GM19455 (cell line): ENCODE measurements at regions not wholly inside any gene's neighbourhood (a gene's known extent, or its start where the extent isn't known, plus 50 kb on each side); places are given as distances from the start of the nearest gene placed in this dataset.

ENCODE experiments used
- ATAC-seq: cut with Tn5 transposase; IDR thresholded peaks from one replicate; pipeline ENCODE4 v1.9.1; 2021; ENCODE audit not compliant: unreplicated experiment

GRCh38 chr1:101153692-101154091 is 83.1 kb upstream of the S1PR1 start:
- ATAC-seq = no peak

DNA sequence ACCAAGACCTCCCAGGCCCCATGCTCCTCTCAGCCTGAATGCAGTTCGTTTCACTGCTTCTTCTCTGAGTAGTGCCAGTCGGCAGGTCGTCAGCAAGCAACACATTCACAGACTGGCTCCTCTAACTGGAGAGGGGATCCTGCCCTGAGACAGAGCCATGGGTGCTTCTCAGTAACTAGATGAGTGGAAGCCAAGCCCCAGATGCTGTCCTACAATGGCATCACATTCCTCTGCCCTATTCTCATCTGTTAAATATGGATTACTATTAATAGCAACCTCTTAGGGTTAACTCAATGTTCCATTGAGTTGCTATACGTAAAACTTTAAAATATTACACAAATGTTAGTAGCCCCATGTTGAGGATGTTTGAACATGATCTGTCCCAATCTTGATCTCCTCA is 84.2 kb upstream of the S1PR1 start:
- no peak for ATAC-seq

DNA sequence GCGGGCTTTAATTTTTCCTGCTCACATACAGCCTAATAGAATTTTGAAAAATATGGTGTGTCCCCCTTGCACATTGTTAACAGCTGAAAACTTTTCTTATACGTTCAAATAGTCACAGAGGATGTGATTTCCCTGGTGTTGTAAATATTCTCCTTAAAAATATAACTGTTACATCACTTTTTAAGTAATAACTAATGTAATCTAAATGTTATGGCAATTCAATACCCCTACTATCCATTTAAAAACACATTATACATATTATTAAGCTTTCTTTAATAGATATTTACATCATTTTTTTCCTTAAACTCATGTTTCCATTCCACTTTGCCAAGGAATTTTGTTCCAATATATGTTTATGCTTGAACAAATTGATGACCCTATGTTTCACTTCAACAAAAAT is 85.5 kb upstream of the S1PR1 start:
- ATAC-seq = no peak

DNA sequence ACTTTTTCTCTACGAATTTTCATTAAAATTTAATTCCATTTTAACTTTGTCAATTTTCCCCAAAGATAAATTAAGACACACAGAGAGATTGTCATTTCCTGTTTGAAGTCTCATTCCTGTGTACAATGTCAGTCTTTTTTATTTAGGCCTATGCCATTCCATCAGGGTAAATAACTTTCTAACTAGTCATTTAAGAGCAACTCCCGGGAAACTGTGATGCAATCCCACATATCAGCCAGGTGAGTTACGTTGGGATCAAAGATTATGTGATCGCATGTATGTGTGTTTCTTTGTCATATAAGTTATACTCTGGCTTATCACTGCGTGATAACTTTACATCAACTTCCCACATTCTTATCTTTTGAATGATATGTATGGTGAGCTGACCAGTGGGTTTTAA is 86.1 kb upstream of the S1PR1 start:
- no peak for ATAC-seq

GRCh38 chr1:101150266-101150665 is 86.6 kb upstream of the S1PR1 start:
- no peak for ATAC-seq

DNA sequence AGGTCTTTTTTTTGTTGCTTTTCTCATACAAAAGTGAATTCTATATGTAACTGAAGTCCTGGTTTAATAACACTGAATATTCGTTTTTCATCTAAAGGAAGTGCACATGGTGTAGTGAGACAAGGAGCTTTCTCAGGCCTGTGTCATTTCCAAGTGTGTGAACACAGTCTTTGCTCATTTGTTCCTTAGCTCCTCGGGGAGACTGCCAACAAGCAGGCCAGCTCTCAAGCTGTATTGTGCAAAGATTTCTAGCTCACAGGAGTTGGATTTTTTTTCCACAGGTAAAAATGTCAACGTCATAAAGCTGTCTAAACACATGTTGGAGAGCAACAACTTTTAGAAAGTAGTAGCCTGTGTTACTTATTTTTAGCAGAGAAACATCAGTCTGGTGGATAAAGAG is 87.8 kb upstream of the S1PR1 start:
- no peak for ATAC-seq

DNA sequence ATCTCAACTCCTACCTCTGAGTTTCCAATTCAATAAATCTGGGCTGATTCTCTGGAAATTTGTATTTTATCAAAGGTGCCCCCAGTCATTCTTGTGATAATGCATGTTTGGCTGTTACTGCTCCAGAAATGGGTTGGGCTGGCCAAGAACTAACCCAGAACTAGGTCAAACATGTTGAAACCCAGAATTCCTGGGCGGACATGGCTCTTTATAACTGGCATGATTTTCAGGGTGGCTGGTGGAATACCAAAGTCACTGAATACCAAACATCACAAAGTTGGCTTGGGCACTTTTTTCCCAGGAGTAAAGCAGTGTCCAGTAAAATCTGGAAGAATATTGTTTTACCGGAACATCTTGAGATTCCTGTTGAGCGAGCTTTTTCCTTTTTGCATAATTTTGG is 89.4 kb upstream of the S1PR1 start:
- no peak for ATAC-seq

GRCh38 chr1:101145449-101145820 is 91.4 kb upstream of the S1PR1 start:
- ATAC-seq = no peak

GRCh38 chr1:101144671-101145448 is 92.0 kb upstream of the S1PR1 start:
- no peak for ATAC-seq

- no peak for ATAC-seq
Observed at GRCh38 chr1:101142244-101142643, 94.6 kb upstream of the S1PR1 start.

GRCh38 chr1:101141376-101141775 is 95.4 kb upstream of the S1PR1 start:
- no peak for ATAC-seq

GRCh38 chr1:101139821-101140718 is 96.7 kb upstream of the S1PR1 start:
- ATAC-seq = no peak

GRCh38 chr1:101139130-101139529 is 97.7 kb upstream of the S1PR1 start:
- no peak for ATAC-seq

DNA sequence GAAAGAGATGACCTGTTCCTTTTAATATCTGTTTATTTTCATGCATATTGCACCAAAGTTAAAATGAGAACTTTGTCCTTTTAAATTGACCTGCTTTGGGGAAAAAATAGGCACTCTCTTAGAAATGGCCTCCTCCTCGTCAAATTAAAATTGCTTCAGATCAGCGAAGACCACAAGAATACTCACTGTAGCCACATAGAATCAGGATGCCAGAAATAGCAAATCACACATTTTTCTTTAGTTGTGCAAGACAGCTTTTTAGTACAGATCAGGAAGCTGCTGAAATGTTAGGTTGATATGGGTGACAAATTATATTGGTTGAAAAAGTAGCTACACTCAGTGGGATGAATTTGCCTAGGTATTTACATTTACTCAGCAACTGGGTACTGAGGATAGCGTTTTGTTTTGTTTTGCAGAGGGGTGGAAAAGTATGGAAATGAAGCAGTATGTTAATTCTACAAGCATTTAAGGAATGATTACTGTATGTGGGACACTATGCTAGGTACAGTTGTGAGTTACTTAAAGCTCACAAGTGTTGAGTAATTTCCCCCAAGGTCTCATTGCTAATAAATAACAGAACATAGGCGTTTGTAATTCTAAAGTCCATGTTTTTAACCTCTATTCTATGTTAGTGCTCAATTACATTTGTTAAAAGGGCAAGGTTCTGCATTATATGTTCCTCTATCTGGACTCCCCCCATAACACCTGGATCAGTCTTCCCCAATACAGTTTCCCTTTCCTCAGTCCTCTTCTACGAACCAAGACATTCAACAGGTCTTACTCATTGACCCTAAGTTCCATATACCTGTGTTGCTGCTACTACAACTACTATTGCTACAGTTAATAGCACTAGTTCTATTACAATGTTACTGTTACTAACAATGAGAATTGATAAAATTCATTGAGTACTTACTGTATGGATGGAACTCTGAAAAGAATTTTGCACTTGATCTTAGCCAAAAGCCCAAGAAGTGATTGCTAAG is 99.4 kb upstream of the S1PR1 start:
- peak; percentile 22 for ATAC-seq

GRCh38 chr1:101136739-101137138 is 100.1 kb upstream of the S1PR1 start:
- peak; percentile 49 for ATAC-seq

- ATAC-seq = no peak
Observed at GRCh38 chr1:101136271-101136670, 100.5 kb upstream of the S1PR1 start.

GRCh38 chr1:101135526-101135925 is 101.3 kb upstream of the S1PR1 start:
- no peak for ATAC-seq

- ATAC-seq = no peak
Observed at GRCh38 chr1:101131239-101131843, 105.5 kb upstream of the S1PR1 start.

DNA sequence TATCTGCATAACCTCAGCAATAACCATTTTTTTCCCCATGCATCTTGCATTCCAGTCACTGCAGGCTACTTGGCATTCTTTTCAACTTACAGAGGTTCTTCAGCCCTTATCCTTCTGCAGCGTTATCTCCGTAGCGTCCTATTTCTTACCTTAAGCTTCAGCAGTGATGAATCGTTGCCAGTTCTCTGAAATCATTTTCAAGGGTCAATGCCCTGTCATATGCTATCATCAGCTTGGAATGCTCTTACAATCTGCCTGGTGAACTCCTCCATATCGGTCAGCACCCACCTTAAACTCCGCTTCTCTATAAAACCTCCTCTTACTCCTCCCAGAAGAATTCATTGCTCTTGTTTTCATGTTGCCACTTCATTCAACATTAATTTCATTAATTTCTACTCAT is 105.1 kb upstream of the DPH5 start:
- ATAC-seq = no peak

DNA sequence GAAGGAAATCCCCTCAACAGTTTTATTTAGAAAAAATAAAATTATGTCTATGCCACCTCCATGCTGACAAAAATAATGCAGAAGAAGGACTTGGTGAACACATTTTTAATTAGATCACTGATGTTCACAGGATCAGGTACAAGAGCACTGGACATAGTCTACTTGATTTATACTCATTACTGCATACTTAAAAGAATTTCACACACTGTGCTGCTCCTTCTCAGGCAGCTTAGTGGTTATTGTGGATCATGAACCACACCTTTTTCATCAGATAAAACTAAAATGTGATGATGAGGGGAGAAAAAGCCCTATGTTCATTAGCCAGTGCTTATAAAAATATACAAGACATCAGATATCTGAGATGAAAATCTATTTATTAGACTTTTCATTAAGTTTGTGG is 103.3 kb upstream of the DPH5 start:
- no peak for ATAC-seq
